ENCODE measurements at regions not wholly inside any gene's neighbourhood (a gene's known extent, or its start where the extent isn't known, plus 50 kb on each side); places are given as distances from the start of the nearest gene placed in this dataset.

DNA sequence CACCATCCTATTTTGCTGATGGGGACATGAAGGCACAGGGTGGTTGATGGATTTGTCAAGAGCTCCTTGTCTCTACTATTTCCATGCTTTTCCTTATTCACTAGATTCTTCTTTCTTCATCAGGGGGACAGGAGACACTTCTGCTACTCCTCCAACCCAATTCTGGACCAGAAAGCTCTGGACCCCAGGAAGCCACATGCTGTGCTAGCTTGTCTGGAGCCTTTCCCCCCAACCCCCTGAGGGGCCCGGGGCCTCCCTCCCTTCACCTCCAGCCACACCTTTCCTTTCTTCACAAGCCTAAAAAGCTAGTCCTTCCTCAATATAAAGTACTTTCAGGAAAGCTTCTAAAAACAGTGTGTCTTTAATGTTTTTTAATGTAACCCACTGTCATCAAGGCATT is 75.1 kb upstream of the CAPRIN2 start:
- H3K9me3 ChIP-seq (ENCODE audit: control insufficient read depth, low read length), result no peaks in the 10 kb centered on the region
- no peak overlapping the region for H3K4me3 ChIP-seq (ENCODE audit: insufficient read depth, low read depth, low read length)
- 80 to 92% methylated on average over 1 of the region's 1 CpG for WGBS, 2 experiments
- no peaks in the 10 kb centered on the region for H3K4me1 ChIP-seq (ENCODE audit: control insufficient read depth, insufficient read depth, low read length)
- H3K27ac ChIP-seq (ENCODE audit: insufficient read depth, low read depth, low read length, poor library complexity, severe bottlenecking), result no peak overlapping the region
- H3K27me3 ChIP-seq (ENCODE audit: control insufficient read depth, insufficient read depth, low read length, poor library complexity, severe bottlenecking), result no peaks in the 10 kb centered on the region
- no peaks in the 10 kb centered on the region for H3K36me3 ChIP-seq (ENCODE audit: control insufficient read depth, insufficient read depth, low read length)

DNA sequence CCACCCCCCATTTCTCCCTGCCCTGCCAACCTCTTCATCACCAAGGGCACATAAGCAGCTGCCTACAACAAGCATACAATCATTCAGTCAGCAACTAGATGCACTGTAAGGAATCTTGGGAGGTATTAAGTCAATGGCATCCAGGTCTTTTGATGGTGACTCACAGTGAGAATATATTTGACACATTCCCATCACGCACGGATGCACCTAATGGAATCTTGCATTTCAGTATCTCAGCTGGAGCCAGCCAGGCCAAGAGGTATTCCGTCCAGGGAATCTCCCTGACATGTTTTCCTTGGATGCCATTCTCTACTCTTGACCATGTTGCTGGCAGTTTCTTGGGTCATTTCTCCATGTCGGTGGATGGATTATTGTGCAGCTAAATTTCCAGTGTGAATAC is 73.9 kb upstream of the CAPRIN2 start:
- H3K9me3 ChIP-seq (ENCODE audit: control insufficient read depth, low read length), result no peaks in the 10 kb centered on the region
- no peak overlapping the region for H3K27ac ChIP-seq (ENCODE audit: insufficient read depth, low read depth, low read length, poor library complexity, severe bottlenecking)
- peaks cover 4% of the 10 kb centered on the region for H3K4me1 ChIP-seq (ENCODE audit: control insufficient read depth, insufficient read depth, low read length)
- H3K4me3 ChIP-seq (ENCODE audit: insufficient read depth, low read depth, low read length), result no peak overlapping the region
- no peaks in the 10 kb centered on the region for H3K36me3 ChIP-seq (ENCODE audit: control insufficient read depth, insufficient read depth, low read length)
- H3K27me3 ChIP-seq (ENCODE audit: control insufficient read depth, insufficient read depth, low read length, poor library complexity, severe bottlenecking), result peaks cover 11% of the 10 kb centered on the region
- WGBS, 2 experiments, result 68 to 69% methylated on average over 4 of the region's 4 CpGs

DNA sequence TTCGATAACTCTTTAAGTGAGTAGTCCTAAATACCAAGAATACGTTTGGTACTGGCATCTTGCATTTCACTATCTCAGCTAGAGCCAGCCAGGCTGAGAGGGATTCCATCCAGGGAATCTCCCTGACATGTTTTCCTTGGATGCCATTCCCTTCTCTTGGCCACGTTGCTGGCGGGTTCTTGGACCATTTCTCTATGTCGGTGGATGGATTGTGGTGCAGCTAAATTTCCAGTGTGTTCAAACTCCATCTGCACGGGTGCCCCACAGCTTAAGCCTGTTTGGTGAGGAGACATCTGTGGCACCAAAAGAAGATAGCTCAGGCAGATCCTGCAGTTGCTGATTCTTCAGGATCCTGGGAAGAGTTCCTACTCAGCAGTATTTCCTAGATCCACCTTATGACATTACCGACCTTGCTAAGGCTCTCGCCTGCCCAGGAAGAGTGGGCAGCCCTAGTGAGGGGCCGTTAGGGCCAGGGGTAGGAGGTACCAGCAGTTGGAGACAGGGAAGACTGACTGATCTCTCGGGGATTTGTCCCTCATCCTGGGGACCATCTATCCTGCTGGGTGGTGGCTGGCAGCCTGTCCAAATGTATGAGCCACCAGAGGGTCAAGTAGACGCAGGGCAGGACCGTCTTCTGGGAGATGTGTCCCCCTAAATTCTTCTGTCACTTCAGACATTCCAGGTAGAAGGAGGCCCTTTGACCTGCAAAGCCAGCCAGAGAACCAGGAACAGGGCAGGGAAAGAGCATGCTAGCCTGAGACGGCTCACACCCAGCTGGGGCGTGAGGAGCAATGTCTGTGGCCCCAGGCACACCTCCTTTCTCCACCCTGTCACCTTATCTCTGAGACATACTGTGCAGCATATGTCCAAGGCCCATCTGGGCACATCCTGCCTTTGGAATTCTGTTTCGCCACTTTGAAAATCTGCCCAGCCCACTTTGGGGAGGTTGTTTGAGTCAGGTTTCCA is 72.6 kb upstream of the CAPRIN2 start:
- Histone ChIP-seq H3K27ac (ENCODE audit: insufficient read depth, low read depth, low read length, poor library complexity, severe bottlenecking) (no peak overlapping the region), H3K9me3 (ENCODE audit: control insufficient read depth, low read length) (no peaks in the 10 kb centered on the region)
- WGBS, 2 experiments, result 88 to 89% methylated on average over 15 of the region's 15 CpGs

DNA sequence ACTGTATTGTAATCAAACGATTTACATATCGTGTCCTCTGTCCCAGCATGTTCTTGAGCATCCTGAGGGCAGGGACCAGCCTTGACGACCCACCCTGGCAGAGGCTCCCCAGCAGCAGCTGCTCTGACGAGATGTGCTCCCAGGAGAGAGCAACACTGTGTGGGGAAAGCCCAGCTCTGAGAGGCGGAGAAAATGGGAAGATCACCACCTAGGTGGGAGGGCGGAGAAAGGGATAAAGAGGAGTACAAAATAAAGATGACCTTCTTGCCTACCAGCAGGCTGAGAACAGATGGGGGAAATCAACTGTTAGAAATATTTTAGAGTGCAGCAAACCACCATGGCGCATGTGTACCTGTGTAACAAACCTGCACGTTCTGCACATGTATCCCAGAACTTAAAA is 71.5 kb upstream of the CAPRIN2 start:
- peaks cover 5% of the 10 kb centered on the region for H3K4me1 ChIP-seq (ENCODE audit: control insufficient read depth, insufficient read depth, low read length)
- H3K27me3 ChIP-seq (ENCODE audit: control insufficient read depth, insufficient read depth, low read length, poor library complexity, severe bottlenecking), result peaks cover 33% of the 10 kb centered on the region
- H3K36me3 ChIP-seq (ENCODE audit: control insufficient read depth, insufficient read depth, low read length), result no peaks in the 10 kb centered on the region
- H3K9me3 ChIP-seq (ENCODE audit: control insufficient read depth, low read length), result no peaks in the 10 kb centered on the region
- H3K4me3 ChIP-seq (ENCODE audit: insufficient read depth, low read depth, low read length), result no peak overlapping the region
- WGBS, 2 experiments, result 77 to 80% methylated on average over 7 to 8 of the region's 8 CpGs
- no peak overlapping the region for H3K27ac ChIP-seq (ENCODE audit: insufficient read depth, low read depth, low read length, poor library complexity, severe bottlenecking)

More for the DNA sequence above, 72.6 kb upstream of the CAPRIN2 start:
- Histone ChIP-seq H3K4me3 (ENCODE audit: insufficient read depth, low read depth, low read length) (no peak overlapping the region), H3K27me3 (ENCODE audit: control insufficient read depth, insufficient read depth, low read length, poor library complexity, severe bottlenecking) (peaks cover 22% of the 10 kb centered on the region), H3K36me3 (ENCODE audit: control insufficient read depth, insufficient read depth, low read length) (no peaks in the 10 kb centered on the region), H3K4me1 (ENCODE audit: control insufficient read depth, insufficient read depth, low read length) (peaks cover 5% of the 10 kb centered on the region)

DNA sequence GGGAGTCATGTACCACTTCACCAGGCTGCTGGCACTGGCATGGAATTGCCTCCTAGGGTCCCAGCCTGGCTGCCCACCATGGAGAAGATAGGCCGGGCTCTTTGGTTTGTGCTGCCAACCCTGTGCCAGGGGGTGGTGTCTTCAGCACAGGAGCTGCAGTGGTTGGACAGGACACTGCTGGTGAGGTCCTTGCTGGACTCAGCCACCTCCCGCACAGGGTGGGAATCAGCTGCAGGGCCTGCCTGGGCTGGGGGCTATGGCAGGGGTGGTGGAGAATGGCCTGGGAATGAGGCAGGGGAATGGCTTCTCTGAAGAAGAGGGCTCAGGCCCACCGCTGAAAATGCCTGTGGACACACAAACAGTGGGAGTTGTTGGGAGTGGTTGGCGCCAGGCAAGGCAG is 70.6 kb upstream of the CAPRIN2 start:
- H3K9me3 ChIP-seq (ENCODE audit: control insufficient read depth, low read length), result no peaks in the 10 kb centered on the region
- WGBS, 2 experiments, result 69 to 72% methylated on average over 4 of the region's 4 CpGs
- peaks cover 33% of the 10 kb centered on the region for H3K27me3 ChIP-seq (ENCODE audit: control insufficient read depth, insufficient read depth, low read length, poor library complexity, severe bottlenecking)
- H3K36me3 ChIP-seq (ENCODE audit: control insufficient read depth, insufficient read depth, low read length), result no peaks in the 10 kb centered on the region
- H3K4me1 ChIP-seq (ENCODE audit: control insufficient read depth, insufficient read depth, low read length), result peaks cover 5% of the 10 kb centered on the region
- H3K4me3 ChIP-seq (ENCODE audit: insufficient read depth, low read depth, low read length), result no peak overlapping the region
- H3K27ac ChIP-seq (ENCODE audit: insufficient read depth, low read depth, low read length, poor library complexity, severe bottlenecking), result no peak overlapping the region

DNA sequence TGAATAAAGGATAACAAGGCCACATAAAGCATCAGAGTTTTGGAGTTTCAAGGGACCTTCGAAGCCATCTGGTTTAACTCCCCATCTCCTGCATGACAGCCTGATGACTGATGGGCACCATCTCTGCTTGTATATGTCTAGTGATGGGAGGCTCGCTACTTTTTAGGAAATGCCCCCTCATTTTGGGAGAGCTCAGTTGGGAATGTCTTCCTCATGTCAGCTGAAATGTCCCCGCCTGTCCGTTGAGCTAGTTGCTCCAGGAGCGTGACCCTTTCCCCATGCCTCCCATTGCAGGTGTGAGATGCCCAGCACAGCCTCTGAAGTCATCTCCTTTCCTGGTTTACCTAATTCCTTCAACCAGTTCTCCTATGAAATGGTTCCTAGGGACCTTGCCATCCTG is 69.6 kb upstream of the CAPRIN2 start:
- Histone ChIP-seq H3K27ac (ENCODE audit: insufficient read depth, low read depth, low read length, poor library complexity, severe bottlenecking) (no peak overlapping the region), H3K4me3 (ENCODE audit: insufficient read depth, low read depth, low read length) (no peak overlapping the region), H3K36me3 (ENCODE audit: control insufficient read depth, insufficient read depth, low read length) (no peaks in the 10 kb centered on the region), H3K4me1 (ENCODE audit: control insufficient read depth, insufficient read depth, low read length) (peaks cover 5% of the 10 kb centered on the region), H3K9me3 (ENCODE audit: control insufficient read depth, low read length) (no peaks in the 10 kb centered on the region), H3K27me3 (ENCODE audit: control insufficient read depth, insufficient read depth, low read length, poor library complexity, severe bottlenecking) (peaks cover 33% of the 10 kb centered on the region)
- 96% methylated on average over 5 of the region's 5 CpGs for WGBS, 2 experiments

DNA sequence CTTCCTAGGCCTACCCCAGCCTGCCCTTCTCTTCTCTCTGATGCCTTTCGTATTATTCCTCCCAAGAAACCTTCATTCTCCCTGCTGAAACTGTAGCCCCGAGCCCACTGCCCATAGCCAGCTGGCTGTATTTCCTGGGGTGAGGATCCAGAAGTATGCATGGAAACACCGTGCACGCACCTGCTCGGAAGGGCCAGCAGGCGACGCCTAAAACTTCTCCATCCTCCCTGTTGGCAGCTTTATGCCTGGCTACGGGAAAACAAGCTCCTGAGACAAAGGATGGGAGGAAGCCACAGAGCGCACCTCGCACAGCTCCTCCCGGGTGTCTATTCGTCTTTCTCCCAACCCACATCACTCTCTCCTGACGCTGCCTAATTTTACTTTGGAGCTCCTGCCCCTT is 69.0 kb upstream of the CAPRIN2 start:
- H3K4me3 ChIP-seq (ENCODE audit: insufficient read depth, low read depth, low read length), result no peak overlapping the region
- 80 to 87% methylated on average over 12 to 13 of the region's 13 CpGs for WGBS, 2 experiments
- no peaks in the 10 kb centered on the region for H3K36me3 ChIP-seq (ENCODE audit: control insufficient read depth, insufficient read depth, low read length)
- no peak overlapping the region for H3K27ac ChIP-seq (ENCODE audit: insufficient read depth, low read depth, low read length, poor library complexity, severe bottlenecking)
- peaks cover 5% of the 10 kb centered on the region for H3K4me1 ChIP-seq (ENCODE audit: control insufficient read depth, insufficient read depth, low read length)
- no peaks in the 10 kb centered on the region for H3K9me3 ChIP-seq (ENCODE audit: control insufficient read depth, low read length)
- peaks cover 33% of the 10 kb centered on the region for H3K27me3 ChIP-seq (ENCODE audit: control insufficient read depth, insufficient read depth, low read length, poor library complexity, severe bottlenecking)

DNA sequence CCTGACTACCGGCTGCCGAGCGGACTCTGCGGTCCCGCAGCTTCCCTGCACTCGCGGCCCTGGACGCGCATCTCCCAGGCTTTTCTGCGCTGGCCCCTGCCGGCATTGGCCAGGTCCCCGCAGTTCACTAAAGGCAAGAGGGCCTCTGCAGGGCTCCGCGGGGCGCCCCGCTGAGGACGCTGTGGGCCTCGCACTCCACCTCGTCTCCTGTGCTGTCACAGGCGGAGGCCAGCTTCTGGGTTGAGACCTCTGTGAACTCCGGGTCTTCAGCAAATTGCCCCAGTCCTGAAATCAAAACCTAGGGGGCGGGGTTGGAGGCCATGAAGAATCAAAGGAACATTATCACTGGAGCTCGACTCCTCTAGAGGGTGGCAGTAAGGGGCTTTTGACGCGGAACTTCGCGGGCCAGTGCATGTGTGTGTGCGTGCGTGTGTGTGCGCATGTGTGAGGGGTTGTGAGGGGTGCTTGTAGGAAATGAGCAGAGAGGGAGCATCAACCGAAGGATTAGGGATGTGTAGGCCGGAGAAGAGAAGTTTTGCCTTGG is 68.5 kb upstream of the CAPRIN2 start:
- H3K9me3 ChIP-seq (ENCODE audit: control insufficient read depth, low read length), result no peaks in the 10 kb centered on the region
- H3K27ac ChIP-seq (ENCODE audit: insufficient read depth, low read depth, low read length, poor library complexity, severe bottlenecking), result no peak overlapping the region
- peaks cover 33% of the 10 kb centered on the region for H3K27me3 ChIP-seq (ENCODE audit: control insufficient read depth, insufficient read depth, low read length, poor library complexity, severe bottlenecking)
- peaks cover 5% of the 10 kb centered on the region for H3K4me1 ChIP-seq (ENCODE audit: control insufficient read depth, insufficient read depth, low read length)
- WGBS, 2 experiments, result 24 to 26% methylated on average over 32 of the region's 32 CpGs
- no peaks in the 10 kb centered on the region for H3K36me3 ChIP-seq (ENCODE audit: control insufficient read depth, insufficient read depth, low read length)
- peak overlapping the region; percentile 43 for H3K4me3 ChIP-seq (ENCODE audit: insufficient read depth, low read depth, low read length)

DNA sequence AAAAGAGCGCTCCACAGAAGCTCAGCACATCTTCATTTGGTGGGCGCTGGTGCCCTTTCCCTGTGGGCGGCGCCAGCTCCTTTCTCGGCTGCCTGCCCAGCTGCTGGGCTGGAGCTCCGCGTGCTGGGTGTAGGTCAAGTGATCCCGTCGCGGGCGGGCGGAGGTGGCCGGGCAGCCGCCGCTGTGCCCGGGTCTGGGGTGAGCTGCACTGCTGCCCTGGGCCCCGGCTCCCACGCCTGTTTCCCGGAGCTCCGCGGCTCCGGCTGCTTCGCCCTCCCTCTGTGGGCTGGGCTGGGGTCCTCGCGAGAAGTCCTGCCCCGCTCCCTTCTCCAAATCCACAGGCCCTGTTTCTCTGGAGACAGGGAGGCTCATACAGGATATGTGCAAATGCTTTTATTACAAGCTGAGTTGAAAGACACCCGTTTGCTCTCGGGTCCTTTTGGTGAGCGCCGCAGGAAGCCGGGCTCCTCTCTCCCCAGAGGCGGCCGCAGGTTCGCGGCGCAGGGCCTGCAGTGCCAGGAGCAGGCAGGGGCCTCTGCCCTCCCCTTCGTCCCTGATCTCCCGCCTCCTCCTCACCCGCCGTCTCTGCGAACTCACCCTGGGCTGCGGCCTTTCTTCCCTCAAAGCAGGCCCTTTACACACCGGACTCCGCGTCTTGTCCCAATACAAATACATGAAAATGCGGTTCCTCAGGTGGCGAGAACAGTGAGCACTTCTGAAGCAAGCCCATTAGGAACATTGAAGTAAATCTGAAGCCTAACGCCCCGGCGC is 67.8 kb upstream of the CAPRIN2 start:
- no peaks in the 10 kb centered on the region for H3K9me3 ChIP-seq (ENCODE audit: control insufficient read depth, low read length)
- H3K4me1 ChIP-seq (ENCODE audit: control insufficient read depth, insufficient read depth, low read length), result peaks cover 5% of the 10 kb centered on the region
- peak overlapping the region; percentile 43 for H3K4me3 ChIP-seq (ENCODE audit: insufficient read depth, low read depth, low read length)
- no peak overlapping the region for H3K27ac ChIP-seq (ENCODE audit: insufficient read depth, low read depth, low read length, poor library complexity, severe bottlenecking)
- WGBS, 2 experiments, result 2 to 3% methylated on average over 50 of the region's 50 CpGs
- H3K27me3 ChIP-seq (ENCODE audit: control insufficient read depth, insufficient read depth, low read length, poor library complexity, severe bottlenecking), result peaks cover 33% of the 10 kb centered on the region
- H3K36me3 ChIP-seq (ENCODE audit: control insufficient read depth, insufficient read depth, low read length), result no peaks in the 10 kb centered on the region

DNA sequence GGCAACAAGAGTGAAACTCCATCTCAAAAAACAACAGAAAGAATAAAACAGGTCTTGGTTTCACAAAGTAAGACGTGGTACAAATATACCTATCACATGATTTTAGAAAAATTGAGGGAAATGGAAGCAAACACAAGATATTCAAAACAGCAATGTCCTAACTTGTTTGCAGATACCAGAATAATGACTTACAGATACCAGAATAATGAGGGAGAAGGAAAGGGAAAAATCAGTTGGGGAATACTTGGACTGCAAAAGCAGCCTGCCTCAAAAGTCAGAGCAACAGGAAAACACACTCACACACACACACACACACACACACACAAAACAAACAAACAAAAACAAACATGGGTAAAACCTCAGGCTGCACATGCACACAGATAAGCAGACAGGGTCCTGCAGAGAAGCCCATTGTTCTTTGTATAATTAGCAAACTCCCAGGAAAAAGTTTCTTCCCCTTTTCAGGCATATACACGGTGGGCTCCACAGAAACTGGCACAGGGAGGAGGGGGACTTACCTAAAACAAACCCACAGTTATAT is 65.7 kb upstream of the CAPRIN2 start:
- Histone ChIP-seq H3K9me3 (ENCODE audit: control insufficient read depth, low read length) (no peaks in the 10 kb centered on the region), H3K27ac (ENCODE audit: insufficient read depth, low read depth, low read length, poor library complexity, severe bottlenecking) (no peak overlapping the region), H3K4me3 (ENCODE audit: insufficient read depth, low read depth, low read length) (no peak overlapping the region), H3K4me1 (ENCODE audit: control insufficient read depth, insufficient read depth, low read length) (peaks cover 5% of the 10 kb centered on the region), H3K36me3 (ENCODE audit: control insufficient read depth, insufficient read depth, low read length) (no peaks in the 10 kb centered on the region), H3K27me3 (ENCODE audit: control insufficient read depth, insufficient read depth, low read length, poor library complexity, severe bottlenecking) (peaks cover 33% of the 10 kb centered on the region)
- WGBS, 2 experiments, result 55 to 83% methylated on average over 1 to 2 of the region's 2 CpGs

Measured in ectodermal cell (in vitro differentiated cells).